ENCODE measurements at regions not wholly inside any gene's neighbourhood (a gene's known extent, or its start where the extent isn't known, plus 50 kb on each side); places are given as distances from the start of the nearest gene placed in this dataset.

DNA sequence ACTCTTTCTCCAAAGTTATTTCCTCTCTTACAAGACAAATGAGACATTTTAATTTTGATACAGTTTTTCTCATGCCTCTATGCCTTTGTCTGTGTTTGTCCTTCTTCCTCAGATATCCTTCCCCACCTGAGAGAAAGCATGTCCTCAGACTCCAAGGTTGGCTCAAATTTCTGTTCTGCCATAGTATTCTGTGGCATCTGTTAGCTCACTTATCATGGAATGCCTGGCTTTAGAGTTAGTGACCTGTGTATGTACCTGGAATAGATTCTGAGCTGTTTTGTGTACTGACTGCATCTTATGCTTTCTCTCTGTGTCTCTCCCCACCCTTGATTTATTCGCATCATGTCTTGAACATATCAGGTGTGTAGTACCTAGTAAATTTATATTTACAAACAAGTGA is 90.0 kb downstream of the CENPW start:
- TF ChIP-seq CTCF (IDR thresholded peaks at IDR 0.05) (no peak), POLR2A (IDR thresholded peaks at IDR 0.05) (no peak)
